ENCODE measurements at regions not wholly inside any gene's neighbourhood (a gene's known extent, or its start where the extent isn't known, plus 50 kb on each side); places are given as distances from the start of the nearest gene placed in this dataset.
A peak's percentile ranks its signal among the peaks of the same experiment; 100 is the strongest.

- TF ChIP-seq CTCF (conservative IDR thresholded peaks at IDR 0.05; ENCODE audit: low read depth, low read length): no peak
- no peak overlapping the region for H3K4me3 ChIP-seq (ENCODE audit: low read depth, low read length)
- no peak for DNase-seq (ENCODE audit: low read depth)
These were observed 354.6 kb downstream of the RAD51AP2 start for GRCh38 chr2:17163638-17164037.

GRCh38 chr2:17162713-17163112 is 355.5 kb downstream of the RAD51AP2 start:
- DNase-seq (ENCODE audit: low read depth): no peak
- no peak for TF ChIP-seq CTCF (conservative IDR thresholded peaks at IDR 0.05; ENCODE audit: low read depth, low read length)
- no peak overlapping the region for H3K4me3 ChIP-seq (ENCODE audit: low read depth, low read length)

- no peak overlapping the region for H3K4me3 ChIP-seq (ENCODE audit: low read depth, low read length)
- no peak for TF ChIP-seq CTCF (conservative IDR thresholded peaks at IDR 0.05; ENCODE audit: low read depth, low read length)
- DNase-seq (ENCODE audit: low read depth): no peak
These were observed 357.6 kb downstream of the RAD51AP2 start for GRCh38 chr2:17160594-17160993.

GRCh38 chr2:17156086-17156485 is 362.2 kb downstream of the RAD51AP2 start:
- no peak overlapping the region for H3K4me3 ChIP-seq (ENCODE audit: low read depth, low read length)
- no peak for DNase-seq (ENCODE audit: low read depth)
- TF ChIP-seq CTCF (conservative IDR thresholded peaks at IDR 0.05; ENCODE audit: low read depth, low read length): no peak

GRCh38 chr2:17149945-17150344 is 368.3 kb downstream of the RAD51AP2 start:
- TF ChIP-seq CTCF (conservative IDR thresholded peaks at IDR 0.05; ENCODE audit: low read depth, low read length): no peak
- no peak for DNase-seq (ENCODE audit: low read depth)
- no peak overlapping the region for H3K4me3 ChIP-seq (ENCODE audit: low read depth, low read length)

GRCh38 chr2:17148407-17149145 is 369.7 kb downstream of the RAD51AP2 start:
- TF ChIP-seq CTCF (conservative IDR thresholded peaks at IDR 0.05; ENCODE audit: low read depth, low read length): peak; percentile 46
- no peak overlapping the region for H3K4me3 ChIP-seq (ENCODE audit: low read depth, low read length)
- DNase-seq (ENCODE audit: low read depth): no peak

GRCh38 chr2:17146358-17146757 is 371.9 kb downstream of the RAD51AP2 start:
- TF ChIP-seq CTCF (conservative IDR thresholded peaks at IDR 0.05; ENCODE audit: low read depth, low read length): no peak
- DNase-seq (ENCODE audit: low read depth): no peak
- no peak overlapping the region for H3K4me3 ChIP-seq (ENCODE audit: low read depth, low read length)
